Gastrocnemius medialis (tissue), 4 donors: ENCODE measurements at regions not wholly inside any gene's neighbourhood (a gene's known extent, or its start where the extent isn't known, plus 50 kb on each side); places are given as distances from the start of the nearest gene placed in this dataset.

ENCODE experiments used
- POLR2A ChIP-seq, 2 donors: fragments of 450-650 bp; IDR thresholded peaks; one replicate each; pipeline ENCODE4 v1.6.1; 2017; ENCODE audit warnings: antibody characterized with exemption in 2 of 2, mild to moderate bottlenecking in 2 of 2, moderate library complexity in 2 of 2
- TF ChIP-seq, protein P1 (sequence below), 5 experiments: fragments of 450-650 bp in 3 of 5; fragments of 200-600 bp in 2 of 5; sonication (generic) in 2 of 5; IDR thresholded peaks in 4 of 5; conservative IDR thresholded peaks in 1 of 5; 1 replicate in 4 of 5; 2 replicates in 1 of 5; pipeline ENCODE4 v1.5.1; 2016 to 2019; ENCODE audit warnings: antibody characterized with exemption in 5 of 5, mild to moderate bottlenecking in 3 of 5, moderate library complexity in 3 of 5

DNA sequence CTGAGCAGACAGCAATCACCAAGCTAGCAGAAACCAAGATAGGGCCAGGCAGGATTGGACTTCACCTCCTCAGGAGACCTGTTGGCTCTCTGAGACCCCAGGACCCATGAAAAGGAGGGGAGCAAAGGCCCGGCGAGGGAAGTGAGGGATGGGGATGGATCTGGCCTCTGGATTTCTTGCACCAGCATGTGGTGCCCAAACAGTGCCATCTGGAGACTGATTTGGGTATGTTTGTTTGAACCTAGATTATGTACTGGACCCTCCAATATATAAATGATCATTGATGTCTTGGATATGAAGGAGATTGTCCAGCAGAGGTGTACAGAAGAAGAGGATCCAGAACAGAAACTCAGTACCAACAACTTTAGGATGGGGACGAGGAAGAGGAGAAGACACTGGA, 83.4 kb upstream of the LY86 start:
- TF ChIP-seq, protein P1, sequence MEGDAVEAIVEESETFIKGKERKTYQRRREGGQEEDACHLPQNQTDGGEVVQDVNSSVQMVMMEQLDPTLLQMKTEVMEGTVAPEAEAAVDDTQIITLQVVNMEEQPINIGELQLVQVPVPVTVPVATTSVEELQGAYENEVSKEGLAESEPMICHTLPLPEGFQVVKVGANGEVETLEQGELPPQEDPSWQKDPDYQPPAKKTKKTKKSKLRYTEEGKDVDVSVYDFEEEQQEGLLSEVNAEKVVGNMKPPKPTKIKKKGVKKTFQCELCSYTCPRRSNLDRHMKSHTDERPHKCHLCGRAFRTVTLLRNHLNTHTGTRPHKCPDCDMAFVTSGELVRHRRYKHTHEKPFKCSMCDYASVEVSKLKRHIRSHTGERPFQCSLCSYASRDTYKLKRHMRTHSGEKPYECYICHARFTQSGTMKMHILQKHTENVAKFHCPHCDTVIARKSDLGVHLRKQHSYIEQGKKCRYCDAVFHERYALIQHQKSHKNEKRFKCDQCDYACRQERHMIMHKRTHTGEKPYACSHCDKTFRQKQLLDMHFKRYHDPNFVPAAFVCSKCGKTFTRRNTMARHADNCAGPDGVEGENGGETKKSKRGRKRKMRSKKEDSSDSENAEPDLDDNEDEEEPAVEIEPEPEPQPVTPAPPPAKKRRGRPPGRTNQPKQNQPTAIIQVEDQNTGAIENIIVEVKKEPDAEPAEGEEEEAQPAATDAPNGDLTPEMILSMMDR (IDR thresholded peaks at IDR 0.05 in 4 of 5, conservative IDR thresholded peaks at IDR 0.05 in 1 of 5): no peak
- TF ChIP-seq POLR2A (IDR thresholded peaks at IDR 0.05): no peak
